ENCODE measurements at regions not wholly inside any gene's neighbourhood (a gene's known extent, or its start where the extent isn't known, plus 50 kb on each side); places are given as distances from the start of the nearest gene placed in this dataset.

- no peak for DNase-seq
Observed at GRCh38 chr7:35498416-35498815, 196.5 kb downstream of the HERPUD2 start.

GRCh38 chr7:35495844-35496243 lies 199.1 kb downstream of the HERPUD2 start:
- DNase-seq, result no peak

- DNase-seq, result no peak
Observed at GRCh38 chr7:35495377-35495776, 199.6 kb downstream of the HERPUD2 start.

- no peak for DNase-seq
Observed at GRCh38 chr7:35494407-35494806, 200.5 kb downstream of the HERPUD2 start.

GRCh38 chr7:35492451-35493175 lies 202.3 kb downstream of the HERPUD2 start:
- no peak for DNase-seq

GRCh38 chr7:35491233-35491632 lies 203.7 kb downstream of the HERPUD2 start:
- no peak for DNase-seq

- DNase-seq, result no peak
Observed at GRCh38 chr7:35487841-35488240, 207.1 kb downstream of the HERPUD2 start.

GRCh38 chr7:35487402-35487801 lies 207.5 kb downstream of the HERPUD2 start:
- DNase-seq, result no peak

GRCh38 chr7:35485436-35485835 lies 209.5 kb downstream of the HERPUD2 start:
- DNase-seq, result no peak

GRCh38 chr7:35483568-35483967 lies 211.4 kb downstream of the HERPUD2 start:
- no peak for DNase-seq

GRCh38 chr7:35482231-35482630 lies 212.7 kb downstream of the HERPUD2 start:
- no peak for DNase-seq

GRCh38 chr7:35480806-35481205 lies 214.1 kb downstream of the HERPUD2 start:
- DNase-seq, result no peak

GRCh38 chr7:35477609-35478008 lies 217.3 kb downstream of the HERPUD2 start:
- DNase-seq, result no peak

- no peak for DNase-seq
Observed at GRCh38 chr7:35474100-35474499, 220.2 kb upstream of the TBX20 start.

GRCh38 chr7:35468606-35469005 lies 214.7 kb upstream of the TBX20 start:
- DNase-seq, result no peak

GRCh38 chr7:35467456-35467978 lies 213.6 kb upstream of the TBX20 start:
- no peak for DNase-seq

- no peak for DNase-seq
Observed at GRCh38 chr7:35465791-35466336, 212.0 kb upstream of the TBX20 start.

GRCh38 chr7:35463751-35464150 lies 209.9 kb upstream of the TBX20 start:
- DNase-seq, result no peak

GRCh38 chr7:35463176-35463700 lies 209.3 kb upstream of the TBX20 start:
- DNase-seq, result no peak

GRCh38 chr7:35454575-35455385 lies 200.9 kb upstream of the TBX20 start:
- DNase-seq, result no peak

- DNase-seq, result no peak
Observed at GRCh38 chr7:35450456-35451214, 196.7 kb upstream of the TBX20 start.

- no peak for DNase-seq
Observed at GRCh38 chr7:35448486-35448885, 194.6 kb upstream of the TBX20 start.

GRCh38 chr7:35446091-35446490 lies 192.2 kb upstream of the TBX20 start:
- DNase-seq, result no peak

All from activated CD4-positive, alpha-beta T cell treated with anti-CD3 and anti-CD28 coated beads, Interleukin-10, Interleukin-2, amounts not matched to agents 100 ng/mL and 50 ng/mL, durations not matched to agents 16 hours and 8 hours (primary cell).